ENCODE measurements at regions not wholly inside any gene's neighbourhood (a gene's known extent, or its start where the extent isn't known, plus 50 kb on each side); places are given as distances from the start of the nearest gene placed in this dataset.

GRCh38 chr11:69348414-69349235, 54.7 kb downstream of the MYEOV start:
- DNase-seq = no peak
- in situ Hi-C loops (cut with HindIII; ENCODE audit: low pct_ligation_motif_present, low pct_unique_long_range_greater_than_20kb, low sequenced_read_pairs) = no loop called here

GRCh38 chr11:69350040-69350439, 56.1 kb downstream of the MYEOV start:
- in situ Hi-C loops (cut with HindIII; ENCODE audit: low pct_ligation_motif_present, low pct_unique_long_range_greater_than_20kb, low sequenced_read_pairs) = no loop called here
- no peak for DNase-seq

- no peak for DNase-seq
- in situ Hi-C loops (cut with HindIII; ENCODE audit: low pct_ligation_motif_present, low pct_unique_long_range_greater_than_20kb, low sequenced_read_pairs) = no loop called here
These were observed 56.6 kb downstream of the MYEOV start for GRCh38 chr11:69350596-69350995.

GRCh38 chr11:69351460-69351859, 57.5 kb downstream of the MYEOV start:
- in situ Hi-C loops (cut with HindIII; ENCODE audit: low pct_ligation_motif_present, low pct_unique_long_range_greater_than_20kb, low sequenced_read_pairs) = no loop called here
- peak; percentile 70 for DNase-seq

- DNase-seq = no peak
- in situ Hi-C loops (cut with HindIII; ENCODE audit: low pct_ligation_motif_present, low pct_unique_long_range_greater_than_20kb, low sequenced_read_pairs) = no loop called here
These were observed 58.2 kb downstream of the MYEOV start for GRCh38 chr11:69352166-69352565.

- in situ Hi-C loops (cut with HindIII; ENCODE audit: low pct_ligation_motif_present, low pct_unique_long_range_greater_than_20kb, low sequenced_read_pairs) = no loop called here
- DNase-seq = peak; percentile 61
These were observed 58.9 kb downstream of the MYEOV start for GRCh38 chr11:69352715-69353319.

- no peak for DNase-seq
- in situ Hi-C loops (cut with HindIII; ENCODE audit: low pct_ligation_motif_present, low pct_unique_long_range_greater_than_20kb, low sequenced_read_pairs) = no loop called here
These were observed 60.0 kb downstream of the MYEOV start for GRCh38 chr11:69353696-69354544.

- DNase-seq = no peak
- in situ Hi-C loops (cut with HindIII; ENCODE audit: low pct_ligation_motif_present, low pct_unique_long_range_greater_than_20kb, low sequenced_read_pairs) = no loop called here
These were observed 60.6 kb downstream of the MYEOV start for GRCh38 chr11:69354545-69354897.

- DNase-seq = no peak
- in situ Hi-C loops (cut with HindIII; ENCODE audit: low pct_ligation_motif_present, low pct_unique_long_range_greater_than_20kb, low sequenced_read_pairs) = no loop called here
These were observed 61.5 kb downstream of the MYEOV start for GRCh38 chr11:69355346-69355940.

- in situ Hi-C loops (cut with HindIII; ENCODE audit: low pct_ligation_motif_present, low pct_unique_long_range_greater_than_20kb, low sequenced_read_pairs) = no loop called here
- no peak for DNase-seq
These were observed 62.2 kb downstream of the MYEOV start for GRCh38 chr11:69355959-69356702.

GRCh38 chr11:69356703-69357457, 62.9 kb downstream of the MYEOV start:
- DNase-seq = no peak
- in situ Hi-C loops (cut with HindIII; ENCODE audit: low pct_ligation_motif_present, low pct_unique_long_range_greater_than_20kb, low sequenced_read_pairs) = no loop called here

- in situ Hi-C loops (cut with HindIII; ENCODE audit: low pct_ligation_motif_present, low pct_unique_long_range_greater_than_20kb, low sequenced_read_pairs) = no loop called here
These were observed 63.8 kb downstream of the MYEOV start for GRCh38 chr11:69357458-69358397.

GRCh38 chr11:69358398-69359020, 64.6 kb downstream of the MYEOV start:
- in situ Hi-C loops (cut with HindIII; ENCODE audit: low pct_ligation_motif_present, low pct_unique_long_range_greater_than_20kb, low sequenced_read_pairs) = no loop called here
- no peak for DNase-seq

More at GRCh38 chr11:69357458-69358397, 63.8 kb downstream of the MYEOV start:
- DNase-seq = no peak

- DNase-seq = no peak
- in situ Hi-C loops (cut with HindIII; ENCODE audit: low pct_ligation_motif_present, low pct_unique_long_range_greater_than_20kb, low sequenced_read_pairs) = no loop called here
These were observed 66.0 kb downstream of the MYEOV start for GRCh38 chr11:69359735-69360480.

- DNase-seq = no peak
These were observed 66.7 kb downstream of the MYEOV start for GRCh38 chr11:69360606-69361005.

GRCh38 chr11:69361048-69361447, 67.1 kb downstream of the MYEOV start:
- in situ Hi-C loops (cut with HindIII; ENCODE audit: low pct_ligation_motif_present, low pct_unique_long_range_greater_than_20kb, low sequenced_read_pairs) = no loop called here
- no peak for DNase-seq

More at GRCh38 chr11:69360606-69361005, 66.7 kb downstream of the MYEOV start:
- in situ Hi-C loops (cut with HindIII; ENCODE audit: low pct_ligation_motif_present, low pct_unique_long_range_greater_than_20kb, low sequenced_read_pairs) = no loop called here
